H9 (cell line): ENCODE measurements at regions not wholly inside any gene's neighbourhood (a gene's known extent, or its start where the extent isn't known, plus 50 kb on each side); places are given as distances from the start of the nearest gene placed in this dataset.

Source experiments
- DNase-seq: peaks from one replicate; pipeline ENCODE4 v3.0.0-alpha.2; 2017
- H2AFZ ChIP-seq: one replicate; pipeline ENCODE4 v1.6.1; 2013; ENCODE audit warnings: mild to moderate bottlenecking, low read length, control low read depth, moderate library complexity
- H2AK5ac ChIP-seq: 2 replicates; pipeline ENCODE4 v1.6.1; 2013; ENCODE audit warnings: low read length, control low read depth, mixed read lengths; ENCODE audit not compliant: insufficient read length
- H2BK120ac ChIP-seq: one replicate; pipeline ENCODE4 v1.6.1; 2013; ENCODE audit warnings: low read depth, mild to moderate bottlenecking, low read length, control low read depth, inconsistent platforms; ENCODE audit not compliant: poor library complexity, severe bottlenecking
- H2BK12ac ChIP-seq: 2 replicates; pipeline ENCODE4 v1.6.1; 2013; ENCODE audit warnings: low read length, control low read depth, mixed read lengths, low read depth; ENCODE audit not compliant: insufficient read length
- H2BK15ac ChIP-seq: 2 replicates; pipeline ENCODE4 v1.6.1; 2013; ENCODE audit warnings: low read depth, low read length, control low read depth
- H2BK20ac ChIP-seq: one replicate; pipeline ENCODE4 v1.6.1; 2013; ENCODE audit warnings: low read depth, mild to moderate bottlenecking, low read length, control low read depth, inconsistent platforms; ENCODE audit not compliant: poor library complexity, severe bottlenecking
- H2BK5ac ChIP-seq: 2 replicates; pipeline ENCODE4 v1.6.1; 2013; ENCODE audit warnings: low read length, control low read depth, mixed read lengths; ENCODE audit not compliant: insufficient read length
- H3K14ac ChIP-seq: 2 replicates; pipeline ENCODE4 v1.6.1; 2013; ENCODE audit warnings: low read length, control low read depth; ENCODE audit not compliant: insufficient read depth
- H3K18ac ChIP-seq: 2 replicates; pipeline ENCODE4 v1.6.1; 2013; ENCODE audit warnings: low read depth, mild to moderate bottlenecking, mixed read lengths, low read length, control low read depth; ENCODE audit not compliant: insufficient read length
- H3K23ac ChIP-seq: 2 replicates; pipeline ENCODE4 v1.6.1; 2013; ENCODE audit warnings: low read length, control low read depth, mixed read lengths, low read depth; ENCODE audit not compliant: insufficient read length
- H3K23me2 ChIP-seq: 2 replicates; pipeline ENCODE4 v1.6.1; 2013; ENCODE audit warnings: low read depth, mild to moderate bottlenecking, mixed read lengths, low read length, control low read depth; ENCODE audit not compliant: insufficient read length, poor library complexity, severe bottlenecking
- H3K27ac ChIP-seq: 2 replicates; pipeline ENCODE4 v1.5.1; 2013; ENCODE audit warnings: low read length, control low read depth, mixed read lengths, low read depth; ENCODE audit not compliant: insufficient read length
- H3K27me3 ChIP-seq: 2 replicates; pipeline ENCODE4 v1.6.1; 2013; ENCODE audit warnings: low read length, control low read depth, inconsistent platforms; ENCODE audit not compliant: insufficient read depth
- H3K4ac ChIP-seq: 2 replicates; pipeline ENCODE4 v1.6.1; 2013; ENCODE audit warnings: low read depth, mild to moderate bottlenecking, control low read depth, inconsistent platforms, low read length, moderate library complexity
- H3K4me1 ChIP-seq: 2 replicates; pipeline ENCODE4 v1.6.1; 2013; ENCODE audit warnings: low read length, control low read depth, inconsistent platforms; ENCODE audit not compliant: insufficient read depth
- H3K4me2 ChIP-seq: 2 replicates; pipeline ENCODE4 v1.6.1; 2013; ENCODE audit warnings: low read length, control low read depth, mixed read lengths; ENCODE audit not compliant: insufficient read length, insufficient read depth
- H3K56ac ChIP-seq: 2 replicates; pipeline ENCODE4 v1.6.1; 2013; ENCODE audit warnings: low read depth, mild to moderate bottlenecking, mixed read lengths, low read length, control low read depth; ENCODE audit not compliant: insufficient read length
- H3K79me1 ChIP-seq: 2 replicates; pipeline ENCODE4 v1.6.1; 2013; ENCODE audit warnings: low read depth, mild to moderate bottlenecking, moderate library complexity, low read length, control low read depth, inconsistent platforms; ENCODE audit not compliant: insufficient read depth, poor library complexity, severe bottlenecking
- H3K79me2 ChIP-seq: 2 replicates; pipeline ENCODE4 v1.6.1; 2013; ENCODE audit warnings: low read length, control low read depth, inconsistent platforms; ENCODE audit not compliant: insufficient read depth
- H3K9ac ChIP-seq: 2 replicates; pipeline ENCODE4 v1.6.1; 2013; ENCODE audit warnings: low read length, control low read depth, mixed read lengths; ENCODE audit not compliant: insufficient read length; ENCODE audit errors: extremely low read depth
- H3K9me3 ChIP-seq: one replicate; pipeline ENCODE4 v1.6.1; 2013; ENCODE audit warnings: low read depth, low read length, inconsistent platforms; ENCODE audit not compliant: control insufficient read depth
- H3T11ph ChIP-seq: one replicate; pipeline ENCODE4 v1.6.1; 2013; ENCODE audit warnings: mild to moderate bottlenecking, low read length, control low read depth, inconsistent platforms
- H4K20me1 ChIP-seq: one replicate; pipeline ENCODE4 v1.6.1; 2013; ENCODE audit not compliant: control insufficient read depth, insufficient read length, insufficient read depth
- H4K5ac ChIP-seq: 2 replicates; pipeline ENCODE4 v1.6.1; 2013; ENCODE audit warnings: low read depth, mild to moderate bottlenecking, mixed read lengths, low read length, control low read depth; ENCODE audit not compliant: insufficient read length
- H4K8ac ChIP-seq: replicated peaks from 2 replicates; pipeline ENCODE4 v1.6.1; 2013; ENCODE audit warnings: low read length, control low read depth, mixed read lengths, low read depth; ENCODE audit not compliant: insufficient read length
- H4K91ac ChIP-seq: 2 replicates; pipeline ENCODE4 v1.6.1; 2013; ENCODE audit warnings: low read depth, mild to moderate bottlenecking, moderate library complexity, mixed read lengths, low read length, control low read depth; ENCODE audit not compliant: insufficient read length
- H3K27ac Mint-ChIP-seq, 3 experiments: 2 replicates in 2 of 3; 3 replicates in 1 of 3; pipeline ENCODE4 v1.8.0; 2020 to 2021; ENCODE audit warnings: mixed read lengths in 3 of 3, mild to moderate bottlenecking in 1 of 3, moderate library complexity in 1 of 3
- H3K27me3 Mint-ChIP-seq: 2 replicates; pipeline ENCODE4 v1.8.0; 2021; ENCODE audit warnings: low read depth, mild to moderate bottlenecking, moderate library complexity, mixed read lengths
- H3K36me3 Mint-ChIP-seq, 3 experiments: 2 replicates in 2 of 3; 3 replicates in 1 of 3; pipeline ENCODE4 v1.8.0; 2020 to 2021; ENCODE audit warnings: low read depth in 3 of 3, mixed read lengths in 3 of 3; ENCODE audit not compliant: insufficient read depth in 1 of 3
- H3K4me1 Mint-ChIP-seq, 2 experiments: 2 replicates each; pipeline ENCODE4 v1.8.0; 2020; ENCODE audit warnings: mixed read lengths in 2 of 2
- H3K4me3 Mint-ChIP-seq, 2 experiments: 2 replicates in 1 of 2; 3 replicates in 1 of 2; pipeline ENCODE4 v1.8.0; 2020 to 2021; ENCODE audit warnings: mild to moderate bottlenecking in 2 of 2, mixed read lengths in 2 of 2, moderate library complexity in 1 of 2
- H3K9me3 Mint-ChIP-seq, 2 experiments: 2 replicates in 1 of 2; 3 replicates in 1 of 2; pipeline ENCODE4 v1.8.0; 2020; ENCODE audit warnings: mild to moderate bottlenecking in 2 of 2, mixed read lengths in 2 of 2, moderate library complexity in 1 of 2
- WGBS: extraction: QIAGEN DNeasy Blood & Tissue Kit; methylation state at CpG from one replicate; pipeline ENCODE4 v1.1.7; 2013; ENCODE audit warnings: missing lambda C conversion rate, low lambda C conversion rate, mixed read lengths; ENCODE audit not compliant: insufficient read length; ENCODE audit errors: extremely low coverage; 5-methylcytosine and 5-hydroxymethylcytosine counted together
- TF ChIP-seq, protein P1 (sequence below): fragments of 200-600 bp; sonication (generic); conservative IDR thresholded peaks from 3 replicates; pipeline ENCODE4 v1.8.0; 2021; ENCODE audit warnings: antibody characterized with exemption, mild to moderate bottlenecking

- Histone ChIP-seq H4K5ac (no peak overlapping the region), H2AFZ (no peak overlapping the region), H3K27ac (no peak overlapping the region), H3K4ac (no peak overlapping the region), H2BK20ac (no peak overlapping the region), H3K56ac (no peak overlapping the region), H2BK120ac (no peak overlapping the region), H3K4me1 (no peaks in the 10 kb centered on the region; the same call in 1 of the 2 replicates), H2AK5ac (no peak overlapping the region), H2BK12ac (no peak overlapping the region), H3K4me2 (no peak overlapping the region), H4K20me1 (no peaks in the 10 kb centered on the region), H3T11ph (no peak overlapping the region), H4K91ac (no peak overlapping the region), H3K23ac (no peak overlapping the region), H3K79me1 (no peaks in the 10 kb centered on the region), H2BK5ac (no peak overlapping the region), H3K9ac (no peak overlapping the region), H3K18ac (no peak overlapping the region), H2BK15ac (no peak overlapping the region), H3K27me3 (no peaks in the 10 kb centered on the region), H3K79me2 (no peaks in the 10 kb centered on the region), H3K23me2 (no peaks in the 10 kb centered on the region), H4K8ac (no peak overlapping the region), H3K14ac (no peak overlapping the region), H3K9me3 (no peaks in the 10 kb centered on the region)
- WGBS, result no CpG with 5 or more reads among the region's 6 CpGs
- peaks cover 15 to 19% of the 10 kb centered on the region in 2 experiments for H3K4me1 Mint-ChIP-seq
- TF ChIP-seq, protein P1, sequence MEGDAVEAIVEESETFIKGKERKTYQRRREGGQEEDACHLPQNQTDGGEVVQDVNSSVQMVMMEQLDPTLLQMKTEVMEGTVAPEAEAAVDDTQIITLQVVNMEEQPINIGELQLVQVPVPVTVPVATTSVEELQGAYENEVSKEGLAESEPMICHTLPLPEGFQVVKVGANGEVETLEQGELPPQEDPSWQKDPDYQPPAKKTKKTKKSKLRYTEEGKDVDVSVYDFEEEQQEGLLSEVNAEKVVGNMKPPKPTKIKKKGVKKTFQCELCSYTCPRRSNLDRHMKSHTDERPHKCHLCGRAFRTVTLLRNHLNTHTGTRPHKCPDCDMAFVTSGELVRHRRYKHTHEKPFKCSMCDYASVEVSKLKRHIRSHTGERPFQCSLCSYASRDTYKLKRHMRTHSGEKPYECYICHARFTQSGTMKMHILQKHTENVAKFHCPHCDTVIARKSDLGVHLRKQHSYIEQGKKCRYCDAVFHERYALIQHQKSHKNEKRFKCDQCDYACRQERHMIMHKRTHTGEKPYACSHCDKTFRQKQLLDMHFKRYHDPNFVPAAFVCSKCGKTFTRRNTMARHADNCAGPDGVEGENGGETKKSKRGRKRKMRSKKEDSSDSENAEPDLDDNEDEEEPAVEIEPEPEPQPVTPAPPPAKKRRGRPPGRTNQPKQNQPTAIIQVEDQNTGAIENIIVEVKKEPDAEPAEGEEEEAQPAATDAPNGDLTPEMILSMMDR, result no peak
- DNase-seq, result no peak
- no peaks in the 10 kb centered on the region for H3K27me3 Mint-ChIP-seq
- H3K9me3 Mint-ChIP-seq, result no peaks in the 10 kb centered on the region
- H3K36me3 Mint-ChIP-seq, result no peaks in the 10 kb centered on the region
- H3K27ac Mint-ChIP-seq, result peak overlapping the region in 1 of 3 experiments; percentile 26; a peak in 1 of 7 replicates
- no peak overlapping the region for H3K4me3 Mint-ChIP-seq
Observed at GRCh38 chr18:70384181-70384790, 95.4 kb downstream of the SOCS6 start.
